ENCODE measurements at regions not wholly inside any gene's neighbourhood (a gene's known extent, or its start where the extent isn't known, plus 50 kb on each side); places are given as distances from the start of the nearest gene placed in this dataset.

- TF ChIP-seq SNAI2 (CRISPR knock-in tag; IDR thresholded peaks at IDR 0.05) (no peak), OSR1 (CRISPR knock-in tag; IDR thresholded peaks at IDR 0.05) (no peak), CSDC2 (CRISPR knock-in tag; IDR thresholded peaks at IDR 0.05) (no peak), ZNF565 (CRISPR knock-in tag; conservative IDR thresholded peaks at IDR 0.05; ENCODE audit: low read depth) (no peak), TOX (CRISPR knock-in tag; IDR thresholded peaks at IDR 0.05; ENCODE audit: borderline replicate concordance) (no peak), ZNF8 (CRISPR knock-in tag; IDR thresholded peaks at IDR 0.05) (no peak), ZFP30 (CRISPR knock-in tag; IDR thresholded peaks at IDR 0.05) (no peak), ZC3H10 (CRISPR knock-in tag; IDR thresholded peaks at IDR 0.05) (no peak), ISL1 (CRISPR knock-in tag; IDR thresholded peaks at IDR 0.05) (no peak), RARB (CRISPR knock-in tag; IDR thresholded peaks at IDR 0.05) (no peak), ARNTL (CRISPR knock-in tag; IDR thresholded peaks at IDR 0.05; ENCODE audit: borderline replicate concordance, low read depth) (no peak), TSHZ2 (CRISPR knock-in tag; IDR thresholded peaks at IDR 0.05) (no peak)
- no peak for ATAC-seq
Measured at GRCh38 chr2:14745288-14746076, 113.0 kb downstream of the LRATD1 start.

- ATAC-seq = no peak
- TF ChIP-seq ISL1 (CRISPR knock-in tag; IDR thresholded peaks at IDR 0.05) (no peak), BACH2 (CRISPR knock-in tag; IDR thresholded peaks at IDR 0.05; ENCODE audit: borderline replicate concordance) (no peak), ZFP3 (CRISPR knock-in tag; IDR thresholded peaks at IDR 0.05) (no peak), SNAI2 (CRISPR knock-in tag; IDR thresholded peaks at IDR 0.05) (no peak)
Measured at GRCh38 chr2:14746133-14746532, 113.6 kb downstream of the LRATD1 start.

GRCh38 chr2:14747447-14747846 is 114.9 kb downstream of the LRATD1 start:
- TF ChIP-seq POU6F1 (CRISPR knock-in tag; IDR thresholded peaks at IDR 0.05; ENCODE audit: borderline replicate concordance, low read depth) = no peak
- TF ChIP-seq GLIS3 (CRISPR knock-in tag; IDR thresholded peaks at IDR 0.05) = no peak
- no peak for TF ChIP-seq ZFP30 (CRISPR knock-in tag; IDR thresholded peaks at IDR 0.05)
- TF ChIP-seq ZFP3 (CRISPR knock-in tag; IDR thresholded peaks at IDR 0.05) = no peak
- TF ChIP-seq CSRNP3 (CRISPR knock-in tag; IDR thresholded peaks at IDR 0.05) = no peak
- TF ChIP-seq ZC3H10 (CRISPR knock-in tag; IDR thresholded peaks at IDR 0.05) = no peak
- ATAC-seq = no peak

GRCh38 chr2:14749884-14750283 is 117.4 kb downstream of the LRATD1 start:
- ATAC-seq = no peak
- no peak for TF ChIP-seq TSHZ2 (CRISPR knock-in tag; IDR thresholded peaks at IDR 0.05)
- no peak for TF ChIP-seq POU6F1 (CRISPR knock-in tag; IDR thresholded peaks at IDR 0.05; ENCODE audit: borderline replicate concordance, low read depth)
- no peak for TF ChIP-seq ZNF70 (CRISPR knock-in tag; IDR thresholded peaks at IDR 0.05)
